IMR-90 (cell line): ENCODE measurements at regions not wholly inside any gene's neighbourhood (a gene's known extent, or its start where the extent isn't known, plus 50 kb on each side); places are given as distances from the start of the nearest gene placed in this dataset.

ENCODE experiments used
- ATAC-seq: fragments of 200-7000 bp; cut with Tn5 transposase; 2 replicates; pipeline ENCODE4 v1.9.1; 2020; ENCODE audit warnings: low read depth, mild to moderate bottlenecking, moderate library complexity
- BruUV-seq: library from RNA; stranded (reverse); fragments of 400-500 nt; replicated peaks from 2 replicates; lab custom pipeline; 2021; lab: Mats Ljungman, UMichigan
- CTCF ChIA-PET: fragments of 300-600 bp; formaldehyde crosslinking; extraction: SDS; loops from one replicate; lab custom pipeline; 2021; ENCODE audit warnings: antibody characterized with exemption; lab: Yijun Ruan, JAX
- POLR2A ChIA-PET: fragments of 300-600 bp; sonication (Branson Sonifier 250); formaldehyde crosslinking; loops from one replicate; lab custom pipeline; 2022; ENCODE audit warnings: antibody characterized with exemption; ENCODE audit not compliant: unreplicated experiment; lab: Charles Lee
- DNase-seq: peaks from one replicate; pipeline ENCODE4 v3.0.0; 2013
- H2AFZ ChIP-seq: replicated peaks from 2 replicates; pipeline ENCODE3; 2013; ENCODE audit warnings: low read length, mild to moderate bottlenecking; ENCODE audit not compliant: poor library complexity
- H2AK5ac ChIP-seq: 2 replicates; pipeline ENCODE4 v1.6.1; 2013; ENCODE audit warnings: low read depth, low read length, inconsistent platforms
- H2AK9ac ChIP-seq: replicated peaks from 2 replicates; pipeline ENCODE3; 2013; ENCODE audit warnings: mild to moderate bottlenecking, low read depth, low read length, moderate library complexity; ENCODE audit not compliant: poor library complexity
- H2BK120ac ChIP-seq: 2 replicates; pipeline ENCODE4 v1.6.1; 2013; ENCODE audit warnings: low read depth, low read length, inconsistent platforms
- H2BK15ac ChIP-seq: 3 replicates; pipeline ENCODE4 v1.6.1; 2013; ENCODE audit warnings: low read depth, low read length, inconsistent platforms
- H2BK20ac ChIP-seq: 2 replicates; pipeline ENCODE4 v1.6.1; 2013; ENCODE audit warnings: low read depth, mild to moderate bottlenecking, inconsistent platforms, low read length, moderate library complexity
- H2BK5ac ChIP-seq: 2 replicates; pipeline ENCODE4 v1.6.1; 2013; ENCODE audit warnings: mild to moderate bottlenecking, low read depth, low read length, inconsistent platforms; ENCODE audit not compliant: poor library complexity, severe bottlenecking
- H3K14ac ChIP-seq: replicated peaks from 2 replicates; pipeline ENCODE4 v1.6.1; 2013; ENCODE audit warnings: low read depth, low read length, inconsistent platforms
- H3K18ac ChIP-seq: 2 replicates; pipeline ENCODE4 v1.6.1; 2013; ENCODE audit warnings: low read depth, low read length, control low read depth
- H3K23ac ChIP-seq: 2 replicates; pipeline ENCODE4 v1.6.1; 2013; ENCODE audit warnings: low read depth, low read length, inconsistent platforms
- H3K27ac ChIP-seq: 2 replicates; pipeline ENCODE4 v1.5.1; 2013; ENCODE audit warnings: mild to moderate bottlenecking, control low read depth, low read length; ENCODE audit not compliant: insufficient read depth
- H3K27me3 ChIP-seq: 2 replicates; pipeline ENCODE4 v1.6.1; 2013; ENCODE audit warnings: low read length; ENCODE audit not compliant: control insufficient read depth, insufficient read depth
- H3K36me3 ChIP-seq: 2 replicates; pipeline ENCODE4 v1.6.1; 2013; ENCODE audit warnings: low read length, mixed read lengths; ENCODE audit not compliant: control insufficient read depth, insufficient read depth
- H3K4ac ChIP-seq: 2 replicates; pipeline ENCODE4 v1.6.1; 2013; ENCODE audit warnings: low read depth, low read length, inconsistent platforms
- H3K4me1 ChIP-seq: 2 replicates; pipeline ENCODE4 v1.6.1; 2013; ENCODE audit warnings: low read length, mixed read lengths; ENCODE audit not compliant: control insufficient read depth, insufficient read depth
- H3K4me2 ChIP-seq: 2 replicates; pipeline ENCODE4 v1.6.1; 2013; ENCODE audit warnings: low read depth, mild to moderate bottlenecking, control low read depth, low read length, moderate library complexity
- H3K4me3 ChIP-seq: 2 replicates; pipeline ENCODE4 v1.5.1; 2013; ENCODE audit warnings: low read depth, mild to moderate bottlenecking, control low read depth, low read length, moderate library complexity; ENCODE audit not compliant: insufficient read depth
- H3K56ac ChIP-seq: 2 replicates; pipeline ENCODE4 v1.6.1; 2013; ENCODE audit warnings: low read length, inconsistent platforms; ENCODE audit not compliant: insufficient read depth; ENCODE audit errors: extremely low read depth
- H3K79me1 ChIP-seq, 2 experiments: 2 replicates each; pipeline ENCODE4 v1.6.1; 2013; ENCODE audit warnings: low read length in 2 of 2, inconsistent platforms in 1 of 2, low read depth in 1 of 2
- H3K9ac ChIP-seq: 2 replicates; pipeline ENCODE4 v1.6.1; 2013; ENCODE audit warnings: low read depth, low read length, control low read depth
- H3K9me1 ChIP-seq: 2 replicates; pipeline ENCODE4 v1.6.1; 2013; ENCODE audit warnings: low read length, inconsistent platforms; ENCODE audit not compliant: insufficient read depth
- H3K9me3 ChIP-seq: 2 replicates; pipeline ENCODE4 v1.6.1; 2013; ENCODE audit warnings: low read length; ENCODE audit not compliant: control insufficient read depth, insufficient read depth
- H4K20me1 ChIP-seq: 2 replicates; pipeline ENCODE4 v1.6.1; 2013; ENCODE audit warnings: low read length, inconsistent platforms; ENCODE audit not compliant: insufficient read depth
- H4K5ac ChIP-seq: 2 replicates; pipeline ENCODE4 v1.6.1; 2013; ENCODE audit warnings: mild to moderate bottlenecking, low read depth, low read length, control low read depth
- H4K8ac ChIP-seq, 2 experiments: 2 replicates each; pipeline ENCODE4 v1.6.1; 2013; ENCODE audit warnings: low read depth in 2 of 2, low read length in 2 of 2, control low read depth in 1 of 2, inconsistent platforms in 1 of 2
- H4K91ac ChIP-seq: 2 replicates; pipeline ENCODE4 v1.6.1; 2013; ENCODE audit warnings: low read depth, low read length, inconsistent platforms; ENCODE audit not compliant: insufficient read depth
- BHLHE40 ChIP-seq: fragments of 150-350 bp; IDR thresholded peaks from 2 replicates; pipeline ENCODE4 v1.6.1; 2016; ENCODE audit warnings: mild to moderate bottlenecking, low read depth, low read length
- CEBPB ChIP-seq: IDR thresholded peaks from 2 replicates; pipeline ENCODE4 v1.6.1; 2012; ENCODE audit warnings: low read depth, low read length, improper control_type of control experiment
- CHD1 ChIP-seq: IDR thresholded peaks from 2 replicates; pipeline ENCODE4 v1.6.1; 2012; ENCODE audit warnings: low read depth, low read length, improper control_type of control experiment
- ELK1 ChIP-seq: fragments of 150-350 bp; IDR thresholded peaks from 2 replicates; pipeline ENCODE4 v1.6.1; 2016; ENCODE audit warnings: low read depth, mild to moderate bottlenecking, low read length, moderate library complexity, borderline replicate concordance
- FOS ChIP-seq: fragments of 150-350 bp; IDR thresholded peaks from 2 replicates; pipeline ENCODE4 v1.6.1; 2016; ENCODE audit warnings: low read depth, low read length
- MAFK ChIP-seq: IDR thresholded peaks from 2 replicates; pipeline ENCODE4 v1.6.1; 2012; ENCODE audit warnings: low read depth, low read length, improper control_type of control experiment
- MAZ ChIP-seq: IDR thresholded peaks from 2 replicates; pipeline ENCODE4 v1.6.1; 2012; ENCODE audit warnings: low read depth, mild to moderate bottlenecking, low read length, improper control_type of control experiment, moderate library complexity, borderline replicate concordance
- NFE2L2 ChIP-seq: fragments of 150-350 bp; IDR thresholded peaks from 2 replicates; pipeline ENCODE4 v1.6.1; 2016; ENCODE audit warnings: low read depth, mild to moderate bottlenecking, low read length
- POLR2A ChIP-seq: IDR thresholded peaks from 2 replicates; pipeline ENCODE4 v1.6.1; 2012; ENCODE audit warnings: mild to moderate bottlenecking, low read depth, low read length
- RAD21 ChIP-seq: IDR thresholded peaks from 2 replicates; pipeline ENCODE4 v1.6.1; 2012; ENCODE audit warnings: low read length, improper control_type of control experiment
- RCOR1 ChIP-seq: IDR thresholded peaks from 2 replicates; pipeline ENCODE4 v1.6.1; 2012; ENCODE audit warnings: mild to moderate bottlenecking, low read length, improper control_type of control experiment; ENCODE audit not compliant: insufficient replicate concordance
- RFX5 ChIP-seq: IDR thresholded peaks from 2 replicates; pipeline ENCODE4 v1.8.0; 2012; ENCODE audit warnings: low read depth, mild to moderate bottlenecking, low read length, moderate library complexity
- SMC3 ChIP-seq: fragments of 150-350 bp; IDR thresholded peaks from 2 replicates; pipeline ENCODE4 v1.6.1; 2016; ENCODE audit warnings: low read depth, mild to moderate bottlenecking, antibody characterized with exemption, low read length, moderate library complexity
- WGBS, 2 experiments: methylation state at CpG; one replicate each; pipeline versions ENCODE4 v1.1.5 to v1.1.7; 2013; ENCODE audit warnings: missing lambda C conversion rate in 2 of 2; ENCODE audit not compliant: insufficient read length in 1 of 2; ENCODE audit errors: extremely low coverage in 2 of 2; 5-methylcytosine and 5-hydroxymethylcytosine counted together
- dilution Hi-C: fragments of 300-500 bp; cut with HindIII; formaldehyde crosslinking; loops from one replicate; pipeline ENCODE4 v1.14.3; 2018; ENCODE audit warnings: low sequenced_read_pairs; ENCODE audit not compliant: unreplicated experiment
- in situ Hi-C: fragments of 300-500 bp; cut with MboI; formaldehyde crosslinking; loops from 3 replicates; pipeline ENCODE4 v1.14.3; 2019; ENCODE audit warnings: low sequenced_read_pairs, inconsistent platforms, mixed read lengths
- intact Hi-C: fragments of 100-400 bp; cut with micrococcal nuclease; formaldehyde crosslinking; loops from 2 replicates; pipeline ENCODE4 v1.10.0; 2022
- TF ChIP-seq, protein P1 (sequence below): conservative IDR thresholded peaks from 2 replicates; pipeline ENCODE4 v1.5.1; 2012; ENCODE audit warnings: mild to moderate bottlenecking, low read depth, low read length, improper control_type of control experiment
- TF ChIP-seq, protein P2 (sequence below): fragments of 150-350 bp; IDR thresholded peaks from 2 replicates; pipeline ENCODE4 v1.6.1; 2017; ENCODE audit warnings: mild to moderate bottlenecking, antibody characterized with exemption, low read length, low read depth

- ChIA-PET POLR2A (no interaction called here), CTCF (no interaction called here)
- Histone ChIP-seq H2BK5ac (no peak overlapping the region), H2AK9ac (no peak overlapping the region), H3K4me3 (no peak overlapping the region), H3K27ac (no peak overlapping the region), H2BK15ac (no peak overlapping the region), H2BK120ac (no peak overlapping the region), H2BK20ac (no peak overlapping the region), H3K9ac (no peak overlapping the region), H3K79me1 (no peaks in the 10 kb centered on the region), H4K91ac (no peak overlapping the region), H3K4me2 (no peak overlapping the region), H2AFZ (no peak overlapping the region), H4K20me1 (no peaks in the 10 kb centered on the region), H3K56ac (no peak overlapping the region), H3K9me1 (0 out of 2 replicates have a peak, but pooled peaks cover 3% of the 10 kb centered on the region), H3K36me3 (no peaks in the 10 kb centered on the region), H4K5ac (no peak overlapping the region), H3K4me1 (no peaks in the 10 kb centered on the region), H3K18ac (no peak overlapping the region), H2AK5ac (no peak overlapping the region), H3K9me3 (peaks cover 4% of the 10 kb centered on the region), H3K27me3 (no peaks in the 10 kb centered on the region), H3K14ac (no peak overlapping the region), H3K23ac (no peak overlapping the region), H4K8ac (no peak overlapping the region), H3K4ac (no peak overlapping the region)
- in situ Hi-C loops (no loop called here), intact Hi-C loops (no loop called here), dilution Hi-C loops (no loop called here)
- ATAC-seq: no peak
- BruUV-seq: no TSS peak
- WGBS, 2 experiments: no CpG with 5 or more reads among the region's 1 CpG
- TF ChIP-seq MAFK: no peak
- no peak for TF ChIP-seq RFX5
- TF ChIP-seq CEBPB: no peak
- no peak for TF ChIP-seq CHD1
- TF ChIP-seq, protein P1, sequence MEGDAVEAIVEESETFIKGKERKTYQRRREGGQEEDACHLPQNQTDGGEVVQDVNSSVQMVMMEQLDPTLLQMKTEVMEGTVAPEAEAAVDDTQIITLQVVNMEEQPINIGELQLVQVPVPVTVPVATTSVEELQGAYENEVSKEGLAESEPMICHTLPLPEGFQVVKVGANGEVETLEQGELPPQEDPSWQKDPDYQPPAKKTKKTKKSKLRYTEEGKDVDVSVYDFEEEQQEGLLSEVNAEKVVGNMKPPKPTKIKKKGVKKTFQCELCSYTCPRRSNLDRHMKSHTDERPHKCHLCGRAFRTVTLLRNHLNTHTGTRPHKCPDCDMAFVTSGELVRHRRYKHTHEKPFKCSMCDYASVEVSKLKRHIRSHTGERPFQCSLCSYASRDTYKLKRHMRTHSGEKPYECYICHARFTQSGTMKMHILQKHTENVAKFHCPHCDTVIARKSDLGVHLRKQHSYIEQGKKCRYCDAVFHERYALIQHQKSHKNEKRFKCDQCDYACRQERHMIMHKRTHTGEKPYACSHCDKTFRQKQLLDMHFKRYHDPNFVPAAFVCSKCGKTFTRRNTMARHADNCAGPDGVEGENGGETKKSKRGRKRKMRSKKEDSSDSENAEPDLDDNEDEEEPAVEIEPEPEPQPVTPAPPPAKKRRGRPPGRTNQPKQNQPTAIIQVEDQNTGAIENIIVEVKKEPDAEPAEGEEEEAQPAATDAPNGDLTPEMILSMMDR: no peak
- no peak for TF ChIP-seq NFE2L2
- TF ChIP-seq RAD21: no peak
- no peak for TF ChIP-seq POLR2A
- no peak for TF ChIP-seq ELK1
- no peak for TF ChIP-seq RCOR1
- no peak for TF ChIP-seq FOS
- TF ChIP-seq, protein P2, sequence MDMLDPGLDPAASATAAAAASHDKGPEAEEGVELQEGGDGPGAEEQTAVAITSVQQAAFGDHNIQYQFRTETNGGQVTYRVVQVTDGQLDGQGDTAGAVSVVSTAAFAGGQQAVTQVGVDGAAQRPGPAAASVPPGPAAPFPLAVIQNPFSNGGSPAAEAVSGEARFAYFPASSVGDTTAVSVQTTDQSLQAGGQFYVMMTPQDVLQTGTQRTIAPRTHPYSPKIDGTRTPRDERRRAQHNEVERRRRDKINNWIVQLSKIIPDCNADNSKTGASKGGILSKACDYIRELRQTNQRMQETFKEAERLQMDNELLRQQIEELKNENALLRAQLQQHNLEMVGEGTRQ: no peak
- no peak for TF ChIP-seq BHLHE40
- no peak for TF ChIP-seq MAZ
- TF ChIP-seq SMC3: no peak
- no peak for DNase-seq
Measured at GRCh38 chr2:196370381-196370780, 199.0 kb upstream of the STK17B start.
